ENCODE measurements at regions not wholly inside any gene's neighbourhood (a gene's known extent, or its start where the extent isn't known, plus 50 kb on each side); places are given as distances from the start of the nearest gene placed in this dataset.

- no peaks in the 10 kb centered on the region for H3K9me1 ChIP-seq (ENCODE audit: control insufficient read depth, insufficient read depth, low read length)
- FAIRE-seq (no peak), ATAC-seq (no peak), DNase-seq (ENCODE audit: extremely low read depth in 1 of 4, low spot score in 3 of 4) (no peak)
- no peak overlapping the region for H3K27ac ChIP-seq (ENCODE audit: extremely low read depth, low read depth, low read length)
- no peaks in the 10 kb centered on the region for H3K9me3 ChIP-seq (replicated peaks; ENCODE audit: control insufficient read depth, insufficient read depth, low read depth, low read length)
- ChIA-PET POLR2A (no interaction called here), CTCF (ENCODE audit: low intra/inter-chr PET ratio) (no interaction called here)
- WGBS (ENCODE audit: insufficient coverage, low coverage, missing lambda C conversion rate), result 3% methylated on average over 5 of the region's 5 CpGs
- no peaks in the 10 kb centered on the region for H3K4me1 ChIP-seq (replicated peaks in 1 of 2; ENCODE audit: control insufficient read depth in 2 of 2, insufficient read depth in 2 of 2, low read length in 2 of 2)
- no peak overlapping the region for H3K4me3 ChIP-seq
- no peaks in the 10 kb centered on the region for H3K79me2 ChIP-seq (ENCODE audit: control insufficient read depth, insufficient read depth, low read length)
- BruUV-seq (replicated peaks), result no TSS peak
- in situ Hi-C loops (cut with MboI) (no loop called here), intact Hi-C loops (cut with micrococcal nuclease) (no loop called here)
- no peak overlapping the region for H3K4me2 ChIP-seq (ENCODE audit: insufficient read depth, low read length)
- no peaks in the 10 kb centered on the region for H3K36me3 ChIP-seq (ENCODE audit: control insufficient read depth, insufficient read depth, low read length)
- H2AFZ ChIP-seq (ENCODE audit: low read depth, low read length), result no peak overlapping the region
- peaks cover 3 to 14% of the 10 kb centered on the region in 2 experiments; a peak in 4 of 5 replicates for H3K27me3 ChIP-seq (ENCODE audit: control insufficient read depth in 2 of 2, insufficient read depth in 2 of 2, low read length in 2 of 2)
- H3K9ac ChIP-seq (ENCODE audit: insufficient read depth in 1 of 2, low read depth in 2 of 2, low read length in 2 of 2), result no peak overlapping the region
- peaks cover 3% of the 10 kb centered on the region; the same call in 1 of the 2 replicates for H4K20me1 ChIP-seq (replicated peaks; ENCODE audit: control insufficient read depth, insufficient read depth, low read length)
- TF ChIP-seq NR2C1 (IDR thresholded peaks at IDR 0.05), result no peak
- no peak for TF ChIP-seq NR2C1 (tag; IDR thresholded peaks at IDR 0.05)
- TF ChIP-seq GABPA (tag; conservative IDR thresholded peaks at IDR 0.05; ENCODE audit: low read depth), result no peak
- TF ChIP-seq XRCC5 (IDR thresholded peaks at IDR 0.05; ENCODE audit: low read depth, low read length), result no peak
- no peak for TF ChIP-seq FOXO4 (CRISPR knock-in tag; IDR thresholded peaks at IDR 0.05)
- TF ChIP-seq PTRF (tag; IDR thresholded peaks at IDR 0.05), result no peak
- TF ChIP-seq E2F5 (CRISPR knock-in tag; IDR thresholded peaks at IDR 0.05), result no peak
- no peak for TF ChIP-seq USF1 (CRISPR knock-in tag; IDR thresholded peaks at IDR 0.05)
- TF ChIP-seq POU5F1 (IDR thresholded peaks at IDR 0.05; ENCODE audit: borderline replicate concordance, low read depth, low read length, partially characterized antibody), result no peak
- no peak for TF ChIP-seq ILF3 (IDR thresholded peaks at IDR 0.05; ENCODE audit: borderline replicate concordance)
- TF ChIP-seq CHCHD3 (CRISPR knock-in tag; IDR thresholded peaks at IDR 0.05), result no peak
- no peak for TF ChIP-seq BRCA1 (IDR thresholded peaks at IDR 0.05)
- no peak for TF ChIP-seq BRCA1 (CRISPR knock-in tag; IDR thresholded peaks at IDR 0.05)
- TF ChIP-seq PHTF2 (CRISPR knock-in tag; IDR thresholded peaks at IDR 0.05), result no peak
Measured at GRCh38 chr11:134907636-134908035, 495.6 kb upstream of the B3GAT1 start.
